Esophagus muscularis mucosa (tissue), 4 donors: ENCODE measurements at regions not wholly inside any gene's neighbourhood (a gene's known extent, or its start where the extent isn't known, plus 50 kb on each side); places are given as distances from the start of the nearest gene placed in this dataset.

Experiments
- DNase-seq: peaks from one replicate; pipeline ENCODE4 v3.0.0-alpha.2; 2017; ENCODE audit errors: extremely low spot score
- H3K27ac ChIP-seq, 4 donors: fragments of 200-600 bp; sonication (generic); replicated peaks in 1 of 4; 1 replicate in 3 of 4; 2 replicates in 1 of 4; pipeline ENCODE4 v1.5.1; 2016 to 2019; ENCODE audit warnings: mild to moderate bottlenecking in 1 of 4
- H3K27me3 ChIP-seq, 4 donors: fragments of 200-600 bp; sonication (generic); one replicate each; pipeline versions ENCODE4 v1.5.1 to v1.6.0; 2016 to 2019
- H3K36me3 ChIP-seq, 4 donors: fragments of 200-600 bp; sonication (generic); one replicate each; pipeline ENCODE4 v1.5.1; 2016 to 2019
- H3K4me1 ChIP-seq, 4 donors: fragments of 200-600 bp; sonication (generic); one replicate each; pipeline ENCODE4 v1.5.1; 2016 to 2019
- H3K4me3 ChIP-seq, 4 donors: fragments of 200-600 bp; sonication (generic); 1 replicate in 2 of 4; 2 replicates in 2 of 4; pipeline ENCODE4 v1.5.1; 2016 to 2019; ENCODE audit warnings: mild to moderate bottlenecking in 4 of 4, moderate library complexity in 1 of 4
- H3K9me3 ChIP-seq, 4 donors: fragments of 200-600 bp; sonication (generic); 1 replicate in 3 of 4; 2 replicates in 1 of 4; pipeline ENCODE4 v1.5.1; 2016 to 2019
- EP300 ChIP-seq: sonication (generic); formaldehyde crosslinking; IDR thresholded peaks from one replicate; pipeline ENCODE4 v1.6.1; 2017; ENCODE audit warnings: antibody characterized with exemption
- POLR2A ChIP-seq: fragments of 450-650 bp; IDR thresholded peaks from one replicate; pipeline ENCODE4 v1.6.1; 2017; ENCODE audit warnings: antibody characterized with exemption, moderate library complexity, mild to moderate bottlenecking, low read depth
- POLR2AphosphoS5 ChIP-seq, 2 donors: sonication (generic); formaldehyde crosslinking; IDR thresholded peaks; one replicate each; pipeline ENCODE4 v1.6.1; 2017; ENCODE audit warnings: antibody characterized with exemption in 2 of 2
- WGBS: methylation state at CpG from one replicate; pipeline ENCODE4 v1.1.5; 2018; 5-methylcytosine and 5-hydroxymethylcytosine counted together
- intact Hi-C: fragments of 100-400 bp; cut with DNase I; formaldehyde crosslinking; loops from one replicate; pipeline ENCODE4 v1.15.1; 2023
- TF ChIP-seq, protein P1 (sequence below), 3 experiments: fragments of 200-600 bp in 2 of 3; fragments of 450-650 bp in 1 of 3; sonication (generic) in 2 of 3; IDR thresholded peaks; one replicate each; pipeline ENCODE4 v1.5.1; 2017 to 2019; ENCODE audit warnings: antibody characterized with exemption in 3 of 3, mild to moderate bottlenecking in 2 of 3, moderate library complexity in 1 of 3

DNA sequence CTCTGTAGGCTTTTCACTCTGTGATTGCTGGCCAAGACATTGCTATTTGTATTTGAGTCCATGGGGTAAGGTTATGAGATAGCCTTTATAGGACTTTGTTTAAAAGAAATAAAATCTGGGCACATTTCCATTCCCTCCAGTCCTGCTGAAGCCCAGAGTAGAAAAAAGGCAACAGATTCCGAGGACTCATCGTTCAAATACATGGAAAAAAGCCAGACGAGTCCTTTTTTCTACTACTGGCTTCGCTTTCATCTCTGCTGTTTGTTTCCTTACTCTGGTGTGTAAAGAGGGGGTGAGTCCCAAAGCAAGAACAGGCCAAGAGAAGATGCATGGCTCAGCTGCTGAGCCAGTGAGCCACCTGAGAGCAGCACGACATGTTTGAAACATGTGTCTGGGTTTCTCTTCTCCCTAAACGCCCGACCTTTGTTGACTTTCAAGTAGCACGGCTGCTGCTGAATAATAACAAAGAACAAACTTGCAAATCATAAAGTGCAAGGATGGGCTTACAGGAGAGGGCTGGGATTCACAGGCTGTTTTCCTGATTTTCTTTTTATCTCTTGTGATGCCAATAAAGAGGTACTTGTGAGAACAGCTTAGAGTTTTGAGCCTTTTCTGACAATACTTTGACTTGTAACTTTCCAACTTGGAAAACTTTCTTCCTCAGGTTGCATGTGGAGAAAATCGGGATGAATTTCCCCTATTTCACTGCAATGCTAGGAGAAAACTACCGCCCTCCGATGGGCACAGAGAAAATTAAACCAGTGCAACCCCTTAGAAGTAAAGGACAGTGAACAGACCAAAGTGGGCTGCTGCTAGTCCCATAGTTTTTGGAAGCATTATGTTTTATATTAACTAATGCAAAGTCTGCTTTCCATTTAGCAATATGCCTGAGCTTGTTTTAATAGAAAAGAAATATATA, 195.2 kb upstream of the RAG2 start:
- intact Hi-C loops = no loop called here
- 25% methylated on average over 11 of the region's 11 CpGs for WGBS
- TF ChIP-seq POLR2AphosphoS5 (IDR thresholded peaks at IDR 0.05) (no peak), POLR2A (no peak), EP300 (no peak)
- TF ChIP-seq, protein P1, sequence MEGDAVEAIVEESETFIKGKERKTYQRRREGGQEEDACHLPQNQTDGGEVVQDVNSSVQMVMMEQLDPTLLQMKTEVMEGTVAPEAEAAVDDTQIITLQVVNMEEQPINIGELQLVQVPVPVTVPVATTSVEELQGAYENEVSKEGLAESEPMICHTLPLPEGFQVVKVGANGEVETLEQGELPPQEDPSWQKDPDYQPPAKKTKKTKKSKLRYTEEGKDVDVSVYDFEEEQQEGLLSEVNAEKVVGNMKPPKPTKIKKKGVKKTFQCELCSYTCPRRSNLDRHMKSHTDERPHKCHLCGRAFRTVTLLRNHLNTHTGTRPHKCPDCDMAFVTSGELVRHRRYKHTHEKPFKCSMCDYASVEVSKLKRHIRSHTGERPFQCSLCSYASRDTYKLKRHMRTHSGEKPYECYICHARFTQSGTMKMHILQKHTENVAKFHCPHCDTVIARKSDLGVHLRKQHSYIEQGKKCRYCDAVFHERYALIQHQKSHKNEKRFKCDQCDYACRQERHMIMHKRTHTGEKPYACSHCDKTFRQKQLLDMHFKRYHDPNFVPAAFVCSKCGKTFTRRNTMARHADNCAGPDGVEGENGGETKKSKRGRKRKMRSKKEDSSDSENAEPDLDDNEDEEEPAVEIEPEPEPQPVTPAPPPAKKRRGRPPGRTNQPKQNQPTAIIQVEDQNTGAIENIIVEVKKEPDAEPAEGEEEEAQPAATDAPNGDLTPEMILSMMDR (IDR thresholded peaks at IDR 0.05) = peak in 1 of 3 experiments; percentile 5
- Histone ChIP-seq H3K36me3 (no peaks in the 10 kb centered on the region), H3K4me3 (peak overlapping the region; percentile 10 to 16 (median 14)), H3K27ac (peak overlapping the region in 1 of 4 donors; percentile 13), H3K9me3 (no peaks in the 10 kb centered on the region), H3K27me3 (no peaks in the 10 kb centered on the region), H3K4me1 (peaks cover 0 to 20% (median 11%) of the 10 kb centered on the region in 4 donors)
- no peak for DNase-seq

DNA sequence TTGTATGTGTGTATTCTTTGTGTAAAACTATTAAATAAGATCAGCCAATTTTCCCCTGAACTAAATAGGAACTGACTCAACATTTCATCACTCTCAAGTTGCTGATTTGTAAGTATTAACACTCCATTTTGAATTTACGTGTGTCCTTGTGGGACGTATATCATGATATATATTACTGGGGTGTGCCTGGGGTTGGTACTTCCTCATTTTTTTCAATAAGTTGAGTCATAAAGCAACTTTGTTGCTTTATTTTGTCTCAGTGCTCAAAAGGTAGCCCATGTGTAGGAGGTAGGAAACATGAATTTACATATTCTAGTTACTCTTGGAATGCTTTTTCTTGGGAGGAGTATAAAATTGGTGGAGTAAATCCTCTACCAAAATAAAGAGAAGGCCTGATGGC, 193.9 kb upstream of the RAG2 start:
- 100% methylated on average over 2 of the region's 2 CpGs for WGBS
- Histone ChIP-seq H3K4me3 (no peak overlapping the region), H3K27me3 (no peaks in the 10 kb centered on the region), H3K9me3 (no peaks in the 10 kb centered on the region), H3K36me3 (no peaks in the 10 kb centered on the region), H3K27ac (no peak overlapping the region), H3K4me1 (peaks cover 0 to 20% (median 11%) of the 10 kb centered on the region in 4 donors)
- TF ChIP-seq EP300 (no peak), POLR2AphosphoS5 (IDR thresholded peaks at IDR 0.05) (no peak), POLR2A (no peak)
- TF ChIP-seq, protein P1 (IDR thresholded peaks at IDR 0.05) = no peak
- DNase-seq = no peak
- intact Hi-C loops = no loop called here

DNA sequence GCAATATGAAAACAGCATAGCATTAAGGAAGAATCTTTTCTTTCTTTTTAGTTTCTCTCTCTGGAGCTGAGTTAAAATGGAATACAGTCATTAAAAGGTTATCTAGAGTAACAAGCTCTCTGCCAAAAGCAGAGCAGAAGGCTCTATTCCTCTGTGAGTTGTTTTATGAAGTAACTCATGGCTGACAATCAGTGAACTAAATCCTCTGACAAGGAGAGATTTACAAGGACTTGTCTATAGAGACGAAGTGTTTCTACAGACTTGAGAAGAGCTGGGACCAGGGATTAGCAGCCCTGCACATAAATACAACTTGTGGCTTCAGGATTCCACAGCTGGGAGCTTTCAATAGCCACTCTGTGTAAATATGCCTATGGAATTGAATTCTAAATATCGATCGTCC, 192.5 kb upstream of the RAG2 start:
- Histone ChIP-seq H3K4me3 (no peak overlapping the region), H3K36me3 (no peaks in the 10 kb centered on the region), H3K9me3 (no peaks in the 10 kb centered on the region), H3K4me1 (peaks cover 0 to 20% (median 11%) of the 10 kb centered on the region in 4 donors), H3K27me3 (no peaks in the 10 kb centered on the region), H3K27ac (no peak overlapping the region)
- 34% methylated on average over 2 of the region's 3 CpGs for WGBS
- intact Hi-C loops = no loop called here
- no peak for DNase-seq
- TF ChIP-seq EP300 (no peak), POLR2AphosphoS5 (IDR thresholded peaks at IDR 0.05) (no peak), POLR2A (no peak)
- TF ChIP-seq, protein P1 (IDR thresholded peaks at IDR 0.05) = no peak

DNA sequence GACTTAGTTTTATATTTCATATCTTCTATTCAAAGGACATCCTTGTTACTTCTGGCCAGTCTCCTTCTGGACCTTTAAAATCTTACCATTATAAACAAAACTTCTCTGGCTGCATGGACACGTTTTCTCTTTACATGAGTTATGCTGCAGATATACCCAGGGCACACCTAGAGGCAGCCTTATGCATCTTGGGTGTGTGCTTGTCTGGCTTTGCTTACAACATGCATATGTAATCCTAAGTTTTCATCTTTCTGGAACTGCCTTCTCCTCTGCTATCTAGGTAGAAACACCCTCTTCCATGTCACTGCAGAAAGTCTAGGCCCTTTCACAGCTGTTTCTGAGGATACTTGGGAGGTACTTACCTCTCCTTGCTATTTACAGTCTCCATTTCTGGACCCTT, 185.8 kb upstream of the RAG2 start:
- H3K36me3 ChIP-seq = no peaks in the 10 kb centered on the region
- 70% methylated on average over 1 of the region's 1 CpG for WGBS
- intact Hi-C loops = no loop called here
- H3K4me1 ChIP-seq = no peaks in the 10 kb centered on the region
- TF ChIP-seq POLR2AphosphoS5 (IDR thresholded peaks at IDR 0.05) = no peak
- TF ChIP-seq, protein P1 (IDR thresholded peaks at IDR 0.05) = no peak
- TF ChIP-seq EP300 = no peak
- no peak for TF ChIP-seq POLR2A
- no peaks in the 10 kb centered on the region for H3K27me3 ChIP-seq
- no peak overlapping the region for H3K27ac ChIP-seq
- DNase-seq = no peak
- no peaks in the 10 kb centered on the region for H3K9me3 ChIP-seq
- no peak overlapping the region for H3K4me3 ChIP-seq
